ENCODE measurements at regions not wholly inside any gene's neighbourhood (a gene's known extent, or its start where the extent isn't known, plus 50 kb on each side); places are given as distances from the start of the nearest gene placed in this dataset.

GRCh38 chr4:42719257-42719656 lies 62.4 kb upstream of the ATP8A1 start:
- no peaks in the 10 kb centered on the region for H3K27me3 Mint-ChIP-seq (ENCODE audit: insufficient read depth)
- no peaks in the 10 kb centered on the region for H3K27me3 ChIP-seq (ENCODE audit: control insufficient read depth, insufficient read depth, low read length, poor library complexity, severe bottlenecking)
- no peaks in the 10 kb centered on the region for H3K4me1 ChIP-seq (ENCODE audit: control insufficient read depth, insufficient read depth, low read length)
- H3K36me3 Mint-ChIP-seq (ENCODE audit: low read depth) = no peaks in the 10 kb centered on the region
- peaks cover 8% of the 10 kb centered on the region for H3K4me1 Mint-ChIP-seq
- H3K27ac Mint-ChIP-seq = no peak overlapping the region
- H3K27ac ChIP-seq (ENCODE audit: low read depth, low read length) = no peak overlapping the region
- DNase-seq = no peak
- no peak overlapping the region for H3K9ac ChIP-seq (ENCODE audit: extremely low read depth, low read length, poor library complexity, severe bottlenecking)
- 93% methylated on average over 1 of the region's 1 CpG; no CpG with 5 or more reads in 1 of the 2 experiments for WGBS, 2 experiments (ENCODE audit: insufficient coverage in 1 of 2, insufficient read length in 1 of 2)
- H3K4me3 ChIP-seq (ENCODE audit: low read length) = no peak overlapping the region
- H3K9me3 ChIP-seq (ENCODE audit: control insufficient read depth, low read length) = peaks cover 15% of the 10 kb centered on the region
- peaks cover 8% of the 10 kb centered on the region for H3K9me3 Mint-ChIP-seq
- TF ChIP-seq CTCF (conservative IDR thresholded peaks at IDR 0.05) = no peak
- H3K36me3 ChIP-seq (ENCODE audit: control insufficient read depth, insufficient read depth, low read length) = no peaks in the 10 kb centered on the region
- no peak overlapping the region for H3K4me3 Mint-ChIP-seq

- WGBS, 2 experiments (ENCODE audit: insufficient coverage in 1 of 2, insufficient read length in 1 of 2) = 80% methylated on average over 1 of the region's 1 CpG; no CpG with 5 or more reads in 1 of the 2 experiments
- no peak for DNase-seq
- H3K36me3 Mint-ChIP-seq (ENCODE audit: low read depth) = no peaks in the 10 kb centered on the region
- H3K9me3 ChIP-seq (ENCODE audit: control insufficient read depth, low read length) = peaks cover 15% of the 10 kb centered on the region
- H3K27ac ChIP-seq (ENCODE audit: low read depth, low read length) = no peak overlapping the region
- H3K27me3 ChIP-seq (ENCODE audit: control insufficient read depth, insufficient read depth, low read length, poor library complexity, severe bottlenecking) = no peaks in the 10 kb centered on the region
- peaks cover 8% of the 10 kb centered on the region for H3K4me1 Mint-ChIP-seq
- no peaks in the 10 kb centered on the region for H3K4me1 ChIP-seq (ENCODE audit: control insufficient read depth, insufficient read depth, low read length)
- H3K4me3 Mint-ChIP-seq = no peak overlapping the region
- H3K9me3 Mint-ChIP-seq = peaks cover 8% of the 10 kb centered on the region
- no peak overlapping the region for H3K9ac ChIP-seq (ENCODE audit: extremely low read depth, low read length, poor library complexity, severe bottlenecking)
- no peak for TF ChIP-seq CTCF (conservative IDR thresholded peaks at IDR 0.05)
- no peak overlapping the region for H3K4me3 ChIP-seq (ENCODE audit: low read length)
- H3K27me3 Mint-ChIP-seq (ENCODE audit: insufficient read depth) = no peaks in the 10 kb centered on the region
- no peak overlapping the region for H3K27ac Mint-ChIP-seq
- H3K36me3 ChIP-seq (ENCODE audit: control insufficient read depth, insufficient read depth, low read length) = no peaks in the 10 kb centered on the region
Measured at GRCh38 chr4:42718336-42718735, 61.4 kb upstream of the ATP8A1 start.

- Histone ChIP-seq H3K4me1 (ENCODE audit: control insufficient read depth, insufficient read depth, low read length) (no peaks in the 10 kb centered on the region), H3K27me3 (ENCODE audit: control insufficient read depth, insufficient read depth, low read length, poor library complexity, severe bottlenecking) (no peaks in the 10 kb centered on the region), H3K9ac (ENCODE audit: extremely low read depth, low read length, poor library complexity, severe bottlenecking) (no peak overlapping the region), H3K36me3 (ENCODE audit: control insufficient read depth, insufficient read depth, low read length) (no peaks in the 10 kb centered on the region), H3K4me3 (ENCODE audit: low read length) (no peak overlapping the region), H3K27ac (ENCODE audit: low read depth, low read length) (no peak overlapping the region), H3K9me3 (ENCODE audit: control insufficient read depth, low read length) (peaks cover 15% of the 10 kb centered on the region)
- Mint-ChIP-seq H3K36me3 (ENCODE audit: low read depth) (no peaks in the 10 kb centered on the region), H3K27me3 (ENCODE audit: insufficient read depth) (no peaks in the 10 kb centered on the region), H3K9me3 (peaks cover 8% of the 10 kb centered on the region), H3K4me1 (peaks cover 8% of the 10 kb centered on the region), H3K27ac (no peak overlapping the region), H3K4me3 (no peak overlapping the region)
- no peak for TF ChIP-seq CTCF (conservative IDR thresholded peaks at IDR 0.05)
- DNase-seq = no peak
- WGBS, 2 experiments (ENCODE audit: insufficient coverage in 1 of 2, insufficient read length in 1 of 2) = 88 to 100% methylated on average over 2 to 3 of the region's 3 CpGs
Measured at GRCh38 chr4:42716996-42717395, 60.1 kb upstream of the ATP8A1 start.
